Small intestine (tissue), 7 donors: ENCODE measurements at regions not wholly inside any gene's neighbourhood (a gene's known extent, or its start where the extent isn't known, plus 50 kb on each side); places are given as distances from the start of the nearest gene placed in this dataset.

Experiments used
- DNase-seq, 2 donors: peaks; one replicate each; pipeline versions ENCODE4 v3.0.0 to v3.0.0-alpha.2; 2013
- FAIRE-seq: peaks from 2 replicates; lab custom pipeline; 2012; peaks lifted over from hg19 to GRCh38; lab: Jason Lieb, UNC
- H3K27ac ChIP-seq, 3 donors: one replicate each; pipeline ENCODE4 v1.5.1; 2013; ENCODE audit warnings: low read length in 2 of 3, mild to moderate bottlenecking in 2 of 3, control low read depth in 1 of 3, inconsistent platforms in 1 of 3, low read depth in 1 of 3, moderate library complexity in 1 of 3
- H3K27me3 ChIP-seq, 3 donors: one replicate each; pipeline ENCODE4 v1.6.1; 2013; ENCODE audit warnings: low read length in 3 of 3, inconsistent platforms in 1 of 3; ENCODE audit not compliant: control insufficient read depth in 3 of 3, insufficient read depth in 3 of 3
- H3K36me3 ChIP-seq, 3 donors: one replicate each; pipeline ENCODE4 v1.6.1; 2013; ENCODE audit warnings: low read length in 3 of 3, inconsistent platforms in 1 of 3, low read depth in 1 of 3, mild to moderate bottlenecking in 1 of 3, moderate library complexity in 1 of 3; ENCODE audit not compliant: control insufficient read depth in 3 of 3, insufficient read depth in 2 of 3
- H3K4me1 ChIP-seq, 3 donors: one replicate each; pipeline ENCODE4 v1.6.1; 2013; ENCODE audit warnings: low read length in 2 of 3, inconsistent platforms in 1 of 3, low read depth in 1 of 3, mild to moderate bottlenecking in 1 of 3, moderate library complexity in 1 of 3; ENCODE audit not compliant: control insufficient read depth in 3 of 3, insufficient read depth in 2 of 3
- H3K4me3 ChIP-seq, 3 donors: one replicate each; pipeline ENCODE4 v1.5.1; 2013; ENCODE audit warnings: low read length in 3 of 3, control low read depth in 1 of 3, inconsistent platforms in 1 of 3, low read depth in 1 of 3, mild to moderate bottlenecking in 1 of 3, moderate library complexity in 1 of 3
- H3K9me3 ChIP-seq, 2 donors: one replicate each; pipeline ENCODE4 v1.6.1; 2013; ENCODE audit warnings: low read depth in 1 of 2, low read length in 1 of 2; ENCODE audit not compliant: control insufficient read depth in 2 of 2, insufficient read depth in 1 of 2
- WGBS, 3 donors: extraction: QIAGEN DNeasy Blood & Tissue Kit; methylation state at CpG; one replicate each; pipeline ENCODE4 v1.1.7; 2013; 5-methylcytosine and 5-hydroxymethylcytosine counted together
- donor health status: healthy with polysubstance abuse.
- donor health status: control.
- donor health status: control.
- donor health status: Bipolar disorder and iron deficiency.
- donor health status: healthy.

DNA sequence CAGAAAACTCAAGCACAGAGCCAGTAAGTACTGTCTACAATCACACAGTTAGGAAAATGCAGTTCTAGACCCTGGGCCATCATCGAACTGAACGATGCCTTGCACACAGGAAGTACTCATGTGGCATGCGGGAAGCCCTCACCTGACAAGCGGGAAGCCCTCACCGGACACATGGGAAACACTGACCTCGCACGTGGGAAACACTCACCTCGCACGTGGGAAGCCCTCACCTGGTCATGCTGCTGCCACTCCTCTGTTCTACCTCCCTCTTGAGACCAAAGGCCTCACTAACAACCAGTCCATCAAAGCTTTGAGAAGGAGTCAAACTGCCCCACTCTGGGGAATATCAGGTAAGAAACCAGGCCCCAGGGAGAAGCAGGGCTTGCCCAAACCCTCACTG, 105.6 kb upstream of the PTPRT start:
- Histone ChIP-seq H3K9me3 (no peaks in the 10 kb centered on the region), H3K36me3 (no peaks in the 10 kb centered on the region), H3K27ac (no peak overlapping the region), H3K27me3 (no peaks in the 10 kb centered on the region), H3K4me1 (no peaks in the 10 kb centered on the region), H3K4me3 (no peak overlapping the region)
- DNase-seq: no peak
- FAIRE-seq: no peak
- 86 to 93% (median 87%) methylated on average over 9 of the region's 9 CpGs for WGBS, 3 donors

- 77 to 87% (median 82%) methylated on average over 4 of the region's 4 CpGs for WGBS, 3 donors
- no peak for FAIRE-seq
Observed at GRCh38 chr20:43294031-43294430, 104.3 kb upstream of the PTPRT start.

DNA sequence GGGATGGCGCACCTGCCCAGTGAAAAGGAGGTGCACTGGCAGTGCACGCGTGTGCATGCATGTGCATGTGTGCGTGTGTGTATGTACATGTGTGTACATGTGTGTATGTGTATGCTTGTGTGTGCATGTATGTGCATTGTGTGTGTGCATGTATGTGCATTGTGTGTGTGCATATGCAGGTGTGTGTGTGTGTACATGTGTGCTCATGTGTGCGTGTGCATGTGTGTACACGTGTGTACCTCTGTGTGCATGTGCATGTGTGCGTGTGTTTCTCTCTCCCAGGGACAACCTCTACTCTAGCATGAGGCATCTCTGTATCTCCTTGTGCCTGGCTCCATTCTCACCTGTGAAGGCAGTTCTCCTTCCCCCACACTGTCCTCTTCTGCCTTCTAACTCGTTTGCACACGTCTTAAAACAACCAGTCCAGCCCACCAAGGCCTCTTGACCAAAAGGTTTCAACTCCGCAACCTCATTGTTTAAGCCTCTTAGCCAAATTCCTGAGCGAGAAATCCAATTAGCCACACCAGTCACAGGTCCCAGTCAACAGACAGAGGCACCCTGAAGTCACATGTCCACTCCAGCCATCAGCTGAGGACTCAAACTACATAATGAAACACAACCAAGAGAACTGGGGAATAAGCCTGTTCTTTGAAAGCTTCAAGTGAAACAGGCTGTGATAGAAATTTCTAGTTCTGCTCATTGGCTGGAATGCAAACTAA, 103.5 kb upstream of the PTPRT start:
- Histone ChIP-seq H3K27me3 (no peaks in the 10 kb centered on the region), H3K4me3 (no peak overlapping the region), H3K9me3 (no peaks in the 10 kb centered on the region), H3K27ac (no peak overlapping the region), H3K4me1 (no peaks in the 10 kb centered on the region), H3K36me3 (no peaks in the 10 kb centered on the region)
- DNase-seq (no peak), FAIRE-seq (no peak)
- WGBS, 3 donors: 76 to 84% (median 78%) methylated on average over 11 of the region's 11 CpGs

More at GRCh38 chr20:43294031-43294430, 104.3 kb upstream of the PTPRT start:
- Histone ChIP-seq H3K4me1 (no peaks in the 10 kb centered on the region), H3K27me3 (no peaks in the 10 kb centered on the region), H3K9me3 (no peaks in the 10 kb centered on the region), H3K4me3 (no peak overlapping the region), H3K36me3 (no peaks in the 10 kb centered on the region), H3K27ac (no peak overlapping the region)
- no peak for DNase-seq

DNA sequence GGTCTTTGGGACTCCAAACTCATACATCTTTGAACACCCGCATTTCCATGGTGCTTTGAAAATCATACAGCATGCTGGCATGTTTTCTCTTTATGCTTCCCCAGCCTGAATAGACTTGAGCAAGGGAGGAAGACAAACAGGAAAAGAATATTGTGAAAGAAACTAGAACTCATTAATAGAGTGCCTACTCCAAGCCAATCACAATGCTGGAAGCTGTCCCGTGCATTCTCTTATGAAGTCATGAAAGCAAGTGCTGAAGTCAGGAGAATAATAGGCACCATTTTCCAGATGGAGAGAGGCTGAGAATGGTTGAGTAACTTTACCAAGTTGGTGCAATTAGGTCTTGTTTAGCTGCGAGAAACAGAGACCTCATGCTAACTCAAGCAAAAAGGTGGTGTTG, 102.5 kb upstream of the PTPRT start:
- Histone ChIP-seq H3K36me3 (no peaks in the 10 kb centered on the region), H3K4me3 (no peak overlapping the region), H3K27me3 (no peaks in the 10 kb centered on the region), H3K9me3 (no peaks in the 10 kb centered on the region), H3K27ac (no peak overlapping the region), H3K4me1 (no peaks in the 10 kb centered on the region)
- 73 to 85% (median 79%) methylated on average over 3 of the region's 3 CpGs for WGBS, 3 donors
- FAIRE-seq (no peak), DNase-seq (no peak)

GRCh38 chr20:43287637-43288036, 97.9 kb upstream of the PTPRT start:
- H3K9me3 ChIP-seq: no peaks in the 10 kb centered on the region
- whole genome bisulfite sequencing, 3 donors: 45 to 55% (median 51%) methylated on average over 2 of the region's 2 CpGs
- FAIRE-seq: no peak
- DNase-seq: no peak
- H3K27me3 ChIP-seq: peaks cover 0 to 2% (median 0%) of the 10 kb centered on the region in 3 donors
- no peak overlapping the region for H3K27ac ChIP-seq
- no peaks in the 10 kb centered on the region for H3K4me1 ChIP-seq
- H3K4me3 ChIP-seq: no peak overlapping the region
- H3K36me3 ChIP-seq: no peaks in the 10 kb centered on the region

GRCh38 chr20:43285170-43285569, 95.5 kb upstream of the PTPRT start:
- no peaks in the 10 kb centered on the region for H3K9me3 ChIP-seq
- WGBS, 3 donors: 72 to 83% (median 76%) methylated on average over 3 of the region's 3 CpGs
- H3K36me3 ChIP-seq: no peaks in the 10 kb centered on the region
- DNase-seq (no peak), FAIRE-seq (no peak)
- no peaks in the 10 kb centered on the region for H3K4me1 ChIP-seq
- peaks cover 0 to 2% (median 0%) of the 10 kb centered on the region in 3 donors for H3K27me3 ChIP-seq
- H3K27ac ChIP-seq: no peak overlapping the region
- no peak overlapping the region for H3K4me3 ChIP-seq

GRCh38 chr20:43284486-43284885, 94.8 kb upstream of the PTPRT start:
- H3K27ac ChIP-seq: no peak overlapping the region
- H3K27me3 ChIP-seq: peaks cover 0 to 2% (median 0%) of the 10 kb centered on the region in 3 donors
- H3K36me3 ChIP-seq: no peaks in the 10 kb centered on the region
- WGBS, 3 donors: 63 to 87% (median 70%) methylated on average over 2 of the region's 2 CpGs
- no peak overlapping the region for H3K4me3 ChIP-seq
- H3K4me1 ChIP-seq: no peaks in the 10 kb centered on the region
- H3K9me3 ChIP-seq: no peaks in the 10 kb centered on the region
- FAIRE-seq (no peak), DNase-seq (no peak)

- Histone ChIP-seq H3K4me1 (no peaks in the 10 kb centered on the region), H3K9me3 (no peaks in the 10 kb centered on the region), H3K4me3 (no peak overlapping the region), H3K36me3 (no peaks in the 10 kb centered on the region), H3K27me3 (peaks cover 0 to 2% (median 0%) of the 10 kb centered on the region in 3 donors), H3K27ac (no peak overlapping the region)
- WGBS, 3 donors: 82 to 89% (median 88%) methylated on average over 2 of the region's 2 CpGs
- FAIRE-seq: no peak
- no peak for DNase-seq
Observed at GRCh38 chr20:43283126-43283525, 93.4 kb upstream of the PTPRT start.

DNA sequence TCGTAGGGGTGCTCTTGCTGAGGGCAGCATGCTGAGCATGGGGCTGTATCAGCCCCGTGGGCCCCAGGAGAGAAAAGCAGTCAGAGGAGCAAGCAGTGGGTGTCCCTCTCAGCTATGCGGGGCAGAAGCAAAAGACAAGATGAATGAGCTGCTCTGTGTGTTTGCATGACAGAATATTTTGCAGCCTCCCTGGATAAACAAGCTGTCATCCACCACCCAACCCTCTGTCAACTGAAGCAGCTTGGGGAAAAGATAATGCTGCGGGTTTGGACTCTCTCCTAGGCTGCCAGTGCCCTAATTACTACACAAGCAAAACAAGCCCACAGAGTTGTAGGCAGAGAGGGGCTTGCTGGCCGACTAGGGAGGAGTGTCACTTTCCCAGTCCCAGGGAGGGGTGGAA, 82.3 kb upstream of the PTPRT start:
- no peak overlapping the region for H3K4me3 ChIP-seq
- FAIRE-seq: no peak
- WGBS, 3 donors: 27 to 42% (median 35%) methylated on average over 5 of the region's 5 CpGs
- H3K27ac ChIP-seq: no peak overlapping the region
- no peak for DNase-seq
- no peaks in the 10 kb centered on the region for H3K4me1 ChIP-seq
- no peaks in the 10 kb centered on the region for H3K36me3 ChIP-seq
- H3K9me3 ChIP-seq: no peaks in the 10 kb centered on the region
- H3K27me3 ChIP-seq: no peaks in the 10 kb centered on the region
